H1 (cell line): ENCODE measurements at regions not wholly inside any gene's neighbourhood (a gene's known extent, or its start where the extent isn't known, plus 50 kb on each side); places are given as distances from the start of the nearest gene placed in this dataset.

ENCODE experiments used
- CTCF ChIA-PET: fragments of 300-600 bp; sonication (Branson Sonifier 250); formaldehyde crosslinking; loops from one replicate; lab custom pipeline; 2021; ENCODE audit not compliant: partially characterized antibody; lab: Charles Lee
- POLR2A ChIA-PET: fragments of 300-600 bp; sonication (Branson Sonifier 250); formaldehyde crosslinking; loops from one replicate; lab custom pipeline; 2021; ENCODE audit warnings: inconsistent platforms; ENCODE audit not compliant: partially characterized antibody; lab: Charles Lee
- DNase-seq, 2 experiments: peaks; one replicate each; pipeline versions ENCODE4 v3.0.0 to v3.0.0-alpha.2; 2010 to 2022; ENCODE audit warnings: low spot score in 2 of 2, low read depth in 1 of 2, mixed read lengths in 1 of 2
- FAIRE-seq: peaks from 2 replicates; lab custom pipeline; 2011; peaks lifted over from hg19 to GRCh38; lab: Jason Lieb, UNC
- H2AFZ ChIP-seq: 2 replicates; pipeline ENCODE4 v1.8.1; 2012; ENCODE audit warnings: low read length, inconsistent platforms
- H2AK5ac ChIP-seq: 2 replicates; pipeline ENCODE4 v1.6.1; 2013; ENCODE audit warnings: low read depth, low read length
- H2BK120ac ChIP-seq: replicated peaks from 2 replicates; pipeline ENCODE3; 2013; ENCODE audit warnings: low read depth, low read length, inconsistent platforms
- H2BK12ac ChIP-seq: 2 replicates; pipeline ENCODE4 v1.6.1; 2013; ENCODE audit warnings: low read depth, low read length
- H2BK15ac ChIP-seq: 2 replicates; pipeline ENCODE4 v1.6.1; 2013; ENCODE audit warnings: low read length
- H2BK20ac ChIP-seq: 2 replicates; pipeline ENCODE4 v1.6.1; 2013; ENCODE audit warnings: low read length
- H2BK5ac ChIP-seq: 2 replicates; pipeline ENCODE4 v1.6.1; 2013; ENCODE audit warnings: low read depth, low read length
- H3K14ac ChIP-seq: 2 replicates; pipeline ENCODE4 v1.6.1; 2013; ENCODE audit warnings: inconsistent platforms; ENCODE audit not compliant: insufficient read length
- H3K18ac ChIP-seq: 2 replicates; pipeline ENCODE4 v1.6.1; 2013; ENCODE audit warnings: low read length; ENCODE audit errors: extremely low read depth
- H3K23ac ChIP-seq: 2 replicates; pipeline ENCODE4 v1.6.1; 2013; ENCODE audit warnings: inconsistent platforms; ENCODE audit not compliant: insufficient read length
- H3K23me2 ChIP-seq: 2 replicates; pipeline ENCODE4 v1.6.1; 2013; ENCODE audit warnings: low read depth, low read length
- H3K27ac ChIP-seq: 2 replicates; pipeline ENCODE4 v1.6.1; 2011; ENCODE audit warnings: low read depth, low read length, inconsistent platforms
- H3K27me3 ChIP-seq, 4 experiments: replicated peaks in 1 of 4; 1 replicate in 1 of 4; 2 replicates in 3 of 4; pipeline versions ENCODE4 v1.6.1 to v1.8.1; 2011 to 2013; ENCODE audit warnings: low read length in 3 of 4, mild to moderate bottlenecking in 3 of 4, inconsistent platforms in 2 of 4, mixed read lengths in 2 of 4, moderate library complexity in 1 of 4; ENCODE audit not compliant: control insufficient read depth in 3 of 4, insufficient read depth in 3 of 4; ENCODE audit errors: extremely low read depth in 1 of 4
- H3K36me3 ChIP-seq, 4 experiments: 2 replicates each; pipeline versions ENCODE4 v1.6.1 to v1.8.1; 2011 to 2013; ENCODE audit warnings: mild to moderate bottlenecking in 4 of 4, low read length in 3 of 4, moderate library complexity in 2 of 4, control low read depth in 1 of 4, inconsistent platforms in 1 of 4; ENCODE audit not compliant: insufficient read depth in 4 of 4, control insufficient read depth in 2 of 4
- H3K4ac ChIP-seq: replicated peaks from 2 replicates; pipeline ENCODE3; 2013; ENCODE audit warnings: low read length, low read depth, mixed read lengths, inconsistent platforms; ENCODE audit not compliant: insufficient read length
- H3K4me1 ChIP-seq, 4 experiments: replicated peaks in 1 of 4; 1 replicate in 1 of 4; 2 replicates in 3 of 4; pipeline versions ENCODE4 v1.6.1 to v1.8.1; 2011 to 2013; ENCODE audit warnings: low read length in 3 of 4, inconsistent platforms in 2 of 4, mixed read lengths in 1 of 4; ENCODE audit not compliant: insufficient read depth in 4 of 4, control insufficient read depth in 3 of 4
- H3K4me2 ChIP-seq, 2 experiments: 2 replicates each; pipeline versions ENCODE4 v1.6.1 to v1.8.1; 2011 to 2013; ENCODE audit warnings: low read depth in 2 of 2, low read length in 2 of 2, control low read depth in 1 of 2, inconsistent platforms in 1 of 2, mild to moderate bottlenecking in 1 of 2; ENCODE audit not compliant: insufficient read depth in 1 of 2
- H3K4me3 ChIP-seq, 4 experiments: fragments of 200-600, 300-600 bp in 1 of 4; sonication (generic), shearing (Covaris generic), sonication (Bioruptor Twin) in 1 of 4; 2 replicates each; pipeline versions ENCODE4 v1.5.1 to v1.8.1; 2011 to 2016; ENCODE audit warnings: low read length in 4 of 4, low read depth in 3 of 4, control low read depth in 2 of 4, inconsistent platforms in 2 of 4, mild to moderate bottlenecking in 2 of 4, mixed read lengths in 1 of 4, moderate library complexity in 1 of 4; ENCODE audit not compliant: insufficient read depth in 2 of 4; ENCODE audit errors: extremely low read depth in 1 of 4
- H3K56ac ChIP-seq: replicated peaks from 2 replicates; pipeline ENCODE3; 2013; ENCODE audit warnings: low read depth, mild to moderate bottlenecking, mixed read lengths, low read length, inconsistent platforms; ENCODE audit not compliant: insufficient read length
- H3K79me1 ChIP-seq: 2 replicates; pipeline ENCODE4 v1.6.1; 2013; ENCODE audit warnings: low read depth, low read length, control low read depth
- H3K79me2 ChIP-seq, 2 experiments: 2 replicates each; pipeline versions ENCODE4 v1.6.1 to v1.8.1; 2012 to 2013; ENCODE audit warnings: low read length in 2 of 2, mild to moderate bottlenecking in 2 of 2, inconsistent platforms in 1 of 2; ENCODE audit not compliant: insufficient read depth in 2 of 2, control insufficient read depth in 1 of 2
- H3K9ac ChIP-seq, 4 experiments: replicated peaks in 1 of 4; 1 replicate in 1 of 4; 2 replicates in 3 of 4; pipeline versions ENCODE4 v1.6.1 to v1.8.1; 2011 to 2013; ENCODE audit warnings: low read depth in 3 of 4, low read length in 3 of 4, control low read depth in 2 of 4, mild to moderate bottlenecking in 2 of 4, moderate library complexity in 2 of 4, inconsistent platforms in 1 of 4; ENCODE audit errors: extremely low read depth in 1 of 4
- H3K9me3 ChIP-seq, 2 experiments: 2 replicates each; pipeline versions ENCODE4 v1.6.1 to v1.8.1; 2012 to 2013; ENCODE audit warnings: mild to moderate bottlenecking in 2 of 2, moderate library complexity in 2 of 2, control low read depth in 1 of 2, inconsistent platforms in 1 of 2, low read depth in 1 of 2, low read length in 1 of 2, mixed read lengths in 1 of 2; ENCODE audit not compliant: insufficient read depth in 2 of 2
- H4K20me1 ChIP-seq, 2 experiments: replicated peaks in 1 of 2; 2 replicates each; pipeline versions ENCODE3 to v1.8.1; 2011 to 2013; ENCODE audit warnings: inconsistent platforms in 2 of 2, low read length in 2 of 2, mild to moderate bottlenecking in 1 of 2; ENCODE audit not compliant: insufficient read depth in 2 of 2, control insufficient read depth in 1 of 2
- H4K5ac ChIP-seq: 2 replicates; pipeline ENCODE4 v1.6.1; 2013; ENCODE audit warnings: low read length, low read depth, mixed read lengths, inconsistent platforms; ENCODE audit not compliant: insufficient read length
- H4K8ac ChIP-seq: 2 replicates; pipeline ENCODE4 v1.8.0; 2013; ENCODE audit warnings: mild to moderate bottlenecking, moderate library complexity, low read length, inconsistent platforms; ENCODE audit not compliant: insufficient read depth; ENCODE audit errors: extremely low read depth
- H4K91ac ChIP-seq: replicated peaks from 2 replicates; pipeline ENCODE3; 2013; ENCODE audit warnings: low read length, mixed read lengths, inconsistent platforms; ENCODE audit not compliant: insufficient read length
- ATF3 ChIP-seq: IDR thresholded peaks from 2 replicates; pipeline ENCODE4 v1.6.1; 2011; ENCODE audit warnings: low read depth, mild to moderate bottlenecking, low read length; ENCODE audit not compliant: insufficient read depth
- EGR1 ChIP-seq: IDR thresholded peaks from 2 replicates; pipeline ENCODE4 v1.6.1; 2011; ENCODE audit warnings: low read depth, low read length, borderline replicate concordance
- GABPA ChIP-seq: IDR thresholded peaks from 2 replicates; pipeline ENCODE4 v1.6.1; 2011; ENCODE audit warnings: mild to moderate bottlenecking, low read length, moderate library complexity, borderline replicate concordance; ENCODE audit not compliant: insufficient read depth
- KDM4A ChIP-seq: IDR thresholded peaks from one replicate; pipeline ENCODE4 v1.7.1; 2012; ENCODE audit warnings: low read depth, mild to moderate bottlenecking, moderate library complexity, low read length, inconsistent platforms; ENCODE audit not compliant: severe bottlenecking
- MAX ChIP-seq: IDR thresholded peaks from 2 replicates; pipeline ENCODE4 v1.6.1; 2012; ENCODE audit warnings: inconsistent platforms
- NANOG ChIP-seq: IDR thresholded peaks from 2 replicates; pipeline ENCODE4 v1.6.1; 2011; ENCODE audit warnings: low read length, low read depth, mild to moderate bottlenecking, inconsistent platforms; ENCODE audit not compliant: insufficient read depth, poor library complexity, severe bottlenecking
- NRF1 ChIP-seq: IDR thresholded peaks from 2 replicates; pipeline ENCODE4 v1.6.1; 2011; ENCODE audit warnings: mild to moderate bottlenecking, low read depth, low read length, improper control_type of control experiment
- POLR2A ChIP-seq, 2 experiments: IDR thresholded peaks; 1 replicate in 1 of 2; 2 replicates in 1 of 2; pipeline ENCODE4 v1.6.1; 2011; ENCODE audit warnings: low read depth in 2 of 2, low read length in 2 of 2, mild to moderate bottlenecking in 2 of 2; ENCODE audit errors: control extremely low read depth in 1 of 2
- RNF2 ChIP-seq: fragments of 200-900, 300-1000 bp; sonication (generic); IDR thresholded peaks from 2 replicates; pipeline ENCODE4 v1.7.1; 2016; ENCODE audit warnings: borderline replicate concordance, low read depth, mild to moderate bottlenecking, antibody characterized with exemption, low read length; ENCODE audit not compliant: poor library complexity, severe bottlenecking; ENCODE audit errors: missing control alignments
- SP2 ChIP-seq: IDR thresholded peaks from 2 replicates; pipeline ENCODE4 v1.6.1; 2012; ENCODE audit warnings: mild to moderate bottlenecking, low read length, inconsistent platforms
- TAF1 ChIP-seq: IDR thresholded peaks from 2 replicates; pipeline ENCODE4 v1.6.1; 2011; ENCODE audit warnings: mild to moderate bottlenecking, low read depth, low read length
- USF2 ChIP-seq: IDR thresholded peaks from 2 replicates; pipeline ENCODE4 v1.6.1; 2011; ENCODE audit warnings: low read length, improper control_type of control experiment
- YY1 ChIP-seq: IDR thresholded peaks from 2 replicates; pipeline ENCODE4 v1.6.1; 2011; ENCODE audit warnings: low read depth, mild to moderate bottlenecking, low read length
- WGBS, 2 experiments: shearing (Covaris generic) in 1 of 2; methylation state at CpG; one replicate each; pipeline versions ENCODE4 v1.1.6 to v1.1.7; 2013 to 2015; ENCODE audit warnings: low lambda C conversion rate in 2 of 2, mixed read lengths in 2 of 2, inconsistent platforms in 1 of 2, low coverage in 1 of 2, missing lambda C conversion rate in 1 of 2; ENCODE audit not compliant: insufficient replicate concordance in 2 of 2, insufficient coverage in 1 of 2, insufficient read length in 1 of 2; ENCODE audit errors: extremely low coverage in 1 of 2, missing lambda C conversion rate in 1 of 2; 5-methylcytosine and 5-hydroxymethylcytosine counted together

GRCh38 chr7:118085000-118085399 is 99.0 kb upstream of the LSM8 start:
- no peak for FAIRE-seq
- Histone ChIP-seq H3K23me2 (no peaks in the 10 kb centered on the region), H3K79me2 (no peaks in the 10 kb centered on the region), H3K4me1 (peaks cover 0 to 7% (median 4%) of the 10 kb centered on the region in 4 experiments; a peak in 3 of 7 replicates), H2BK12ac (no peak overlapping the region), H3K9ac (no peak overlapping the region), H3K9me3 (no peaks in the 10 kb centered on the region), H4K8ac (no peak overlapping the region), H3K23ac (no peak overlapping the region), H3K27ac (no peak overlapping the region), H3K18ac (no peak overlapping the region), H3K4me3 (no peak overlapping the region), H2BK5ac (no peak overlapping the region), H3K36me3 (no peaks in the 10 kb centered on the region), H3K56ac (no peak overlapping the region), H4K20me1 (no peaks in the 10 kb centered on the region), H2AK5ac (no peak overlapping the region), H3K79me1 (no peaks in the 10 kb centered on the region), H3K4ac (no peak overlapping the region), H2BK120ac (no peak overlapping the region), H4K91ac (no peak overlapping the region), H3K27me3 (no peaks in the 10 kb centered on the region), H2AFZ (peak overlapping the region; percentile 72; the same call in 1 of the 2 replicates), H3K14ac (no peak overlapping the region), H2BK15ac (no peak overlapping the region), H2BK20ac (no peak overlapping the region), H3K4me2 (no peak overlapping the region), H4K5ac (no peak overlapping the region)
- CTCF ChIA-PET = interaction anchor here (0.6 to 0.8 kb wide), 2 partner anchors 19 to 92 kb away, joined by 3 read pairs; no protein-coding TSS in a partner anchor
- POLR2A ChIA-PET = no interaction called here
- no peak for DNase-seq
- WGBS, 2 experiments = 88% methylated on average over 3 of the region's 3 CpGs; no CpG with 5 or more reads in 1 of the 2 experiments
- no peak for TF ChIP-seq SP2
- no peak for TF ChIP-seq TAF1
- TF ChIP-seq RNF2 = no peak
- no peak for TF ChIP-seq GABPA
- TF ChIP-seq NANOG = no peak
- TF ChIP-seq YY1 = no peak
- no peak for TF ChIP-seq EGR1
- no peak for TF ChIP-seq KDM4A
- TF ChIP-seq ATF3 = no peak
- TF ChIP-seq MAX = no peak
- no peak for TF ChIP-seq NRF1
- no peak for TF ChIP-seq POLR2A (IDR thresholded peaks at IDR 0.05; ENCODE audit: control extremely low read depth in 1 of 2, low read depth in 2 of 2, low read length in 2 of 2)
- no peak for TF ChIP-seq USF2
